Cardiac septum (tissue), 1 donor: ENCODE measurements at regions not wholly inside any gene's neighbourhood (a gene's known extent, or its start where the extent isn't known, plus 50 kb on each side); places are given as distances from the start of the nearest gene placed in this dataset.
"Not testable (repeated sequence)": the region's sequence is repeated elsewhere in the genome, so short reads cannot be mapped to it uniquely, and the experiment has no call there.

ENCODE experiments used
- DNase-seq: peaks from one replicate; pipeline ENCODE4 v3.0.0-alpha.2; 2020; ENCODE audit warnings: low spot score
- intact Hi-C: fragments of 100-400 bp; cut with DNase I; formaldehyde crosslinking; loops from one replicate; pipeline ENCODE4 v1.14.0; 2022
- donor health status: DM: no; HTN: no; CAD: no.

DNA sequence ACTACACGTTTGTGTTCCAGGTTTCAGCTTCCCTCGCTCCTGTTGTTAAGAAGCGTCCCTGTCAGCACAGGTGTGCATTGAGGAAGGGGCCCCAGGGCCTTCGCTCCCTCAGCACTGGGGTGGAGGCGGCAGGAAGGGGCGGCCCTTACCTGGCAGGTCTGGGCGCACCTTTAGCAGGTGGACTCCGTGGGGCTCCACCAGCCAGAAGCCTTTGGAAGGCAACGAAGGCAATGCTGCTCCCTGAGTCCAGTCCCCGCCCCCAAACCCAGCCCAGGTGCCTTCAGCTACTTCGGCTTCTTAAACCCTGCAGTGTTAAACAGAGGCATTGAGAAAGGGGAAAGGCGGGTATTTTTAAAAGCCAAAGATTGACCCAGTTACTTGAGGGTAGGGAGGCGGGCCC is 4398.8 kb upstream of the TPTE start:
- intact Hi-C loops, DNase-seq: not testable (repeated sequence)

GRCh38 chr21:6123224-6123623 is 4398.2 kb upstream of the TPTE start:
- DNase-seq, intact Hi-C loops: not testable (repeated sequence)

DNA sequence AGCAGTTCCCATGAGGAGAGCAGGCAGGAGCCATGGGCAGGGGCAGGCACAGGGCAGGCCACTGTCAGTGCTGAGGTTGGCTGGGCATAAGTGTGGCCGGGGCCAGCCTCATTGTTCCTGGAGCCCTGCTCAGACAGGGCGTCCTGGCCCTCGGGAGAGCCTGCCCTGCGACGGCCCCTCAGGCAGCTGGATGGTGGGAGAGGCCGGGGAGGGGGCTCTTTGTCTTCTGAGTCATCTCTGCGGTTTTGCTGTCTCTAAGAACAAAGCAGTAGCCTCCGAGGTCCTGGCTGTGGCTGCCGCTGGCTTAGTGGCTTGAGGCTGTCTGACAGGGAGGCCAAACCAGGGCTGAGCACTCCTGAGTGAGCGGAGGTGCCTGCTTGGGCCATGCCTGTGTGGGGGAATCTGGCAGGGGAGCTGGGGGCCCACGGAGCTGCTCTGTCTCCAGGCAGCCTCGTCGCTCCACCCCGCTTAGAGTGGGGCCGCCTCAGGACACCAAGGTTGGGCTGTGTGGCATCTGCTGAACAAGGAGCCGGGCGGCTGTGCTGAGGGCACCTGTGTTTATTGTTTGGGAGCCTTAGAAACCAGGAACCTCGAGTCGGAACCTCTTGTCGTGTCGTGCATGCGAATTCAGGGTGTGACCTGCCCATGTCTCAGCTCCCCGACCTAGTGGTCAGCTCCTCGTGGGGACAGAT is 4395.7 kb upstream of the TPTE start:
- intact Hi-C loops, DNase-seq: not testable (repeated sequence)

DNA sequence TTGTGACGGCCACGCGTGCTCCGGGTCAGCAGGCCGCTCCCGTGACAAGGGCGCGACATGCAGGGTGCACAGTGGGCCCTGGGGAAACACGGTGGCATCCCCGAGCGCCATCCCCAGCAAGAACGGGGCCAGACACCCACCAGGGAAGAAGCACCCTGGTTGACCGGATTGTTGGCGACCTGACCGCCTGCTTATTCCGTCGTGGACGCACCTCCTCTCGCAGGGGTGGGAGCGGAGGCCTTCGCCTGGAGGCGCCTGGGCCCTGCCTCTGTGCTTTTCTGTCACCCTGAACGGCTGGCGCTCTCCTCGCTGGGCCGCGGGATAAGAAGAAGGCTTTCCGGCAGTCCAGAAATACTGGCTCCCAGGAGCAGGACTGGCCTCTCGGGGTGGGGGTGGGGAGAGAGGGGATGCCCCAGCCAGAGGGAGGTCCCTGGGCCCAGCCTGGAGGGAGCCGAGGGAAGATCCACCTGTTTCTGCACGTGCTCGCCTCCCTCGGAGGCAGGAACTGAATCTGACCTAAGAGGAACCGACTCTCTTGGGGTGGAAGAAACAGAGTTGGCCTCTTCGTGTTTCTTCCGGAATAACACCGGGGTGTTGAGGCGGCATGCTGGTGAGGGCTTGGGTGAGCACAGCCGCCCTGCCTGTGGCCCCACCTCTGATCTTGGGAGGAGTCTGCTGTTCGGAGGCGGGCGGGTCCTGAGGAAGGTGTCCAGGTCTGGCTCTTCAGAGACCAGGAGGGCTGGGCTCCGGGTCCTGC is 4394.2 kb upstream of the TPTE start:
- intact Hi-C loops, DNase-seq: not testable (repeated sequence)

DNA sequence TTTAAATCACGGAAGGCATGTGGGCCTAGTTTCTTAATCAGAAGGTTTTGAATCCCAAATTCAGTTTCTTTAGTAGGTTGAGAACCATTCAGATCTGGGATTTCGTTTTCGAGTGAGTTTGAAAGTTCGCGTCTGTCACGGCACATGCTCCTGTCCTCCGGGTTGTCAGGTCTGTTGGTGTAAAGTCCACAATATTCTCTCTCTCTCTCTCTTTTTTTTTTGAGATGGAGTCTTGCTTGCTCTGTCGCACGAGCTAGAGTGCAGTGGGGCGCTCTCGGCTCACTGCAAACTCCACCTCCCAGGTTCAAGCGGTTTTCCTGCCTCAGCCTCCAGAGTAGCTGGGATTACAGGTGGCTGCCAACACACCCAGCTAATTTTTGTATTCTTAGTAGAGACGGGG is 4390.6 kb upstream of the TPTE start:
- intact Hi-C loops, DNase-seq: not testable (repeated sequence)

- intact Hi-C loops, DNase-seq: not testable (repeated sequence)
Measured at GRCh38 chr21:6133373-6133772, 4388.0 kb upstream of the TPTE start.

DNA sequence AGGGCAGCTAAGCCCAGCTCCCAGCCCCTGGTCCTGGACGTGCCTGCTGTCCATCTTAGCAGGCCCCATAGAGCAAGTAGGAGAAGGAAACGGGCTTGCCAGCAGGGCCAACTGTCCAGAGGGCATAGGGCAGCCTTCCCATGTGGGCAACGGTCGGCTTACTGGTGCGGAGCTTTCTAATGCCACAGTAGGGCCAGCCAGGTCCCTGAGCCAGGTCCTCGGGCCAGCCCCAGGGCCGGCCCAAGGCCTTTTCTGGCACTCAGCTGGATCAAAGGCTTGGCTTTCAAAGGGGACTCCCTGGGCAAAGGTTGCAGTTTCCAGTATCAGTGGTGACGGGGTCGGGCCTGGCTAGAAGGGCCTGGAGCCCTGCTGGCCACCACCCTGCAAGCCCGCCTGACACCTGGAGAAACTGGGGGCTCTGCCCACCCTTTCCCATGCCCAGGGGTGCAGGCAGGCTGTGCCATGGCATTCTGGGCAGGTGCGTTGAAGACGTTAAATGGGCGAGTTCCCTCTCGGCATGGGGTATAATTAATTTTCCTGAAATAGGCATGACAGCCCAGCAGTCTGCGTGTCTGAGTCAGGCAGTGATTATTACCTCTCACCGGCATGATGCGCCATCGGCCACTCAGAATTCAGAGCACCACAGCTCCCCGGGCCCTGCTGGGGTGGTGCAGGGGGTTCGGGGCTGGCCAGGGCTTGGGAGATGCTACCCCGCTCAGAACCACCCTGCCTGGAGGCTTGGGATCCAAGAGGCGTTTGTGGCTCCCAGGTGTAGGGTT is 4387.3 kb upstream of the TPTE start:
- intact Hi-C loops, DNase-seq: not testable (repeated sequence)

GRCh38 chr21:6136732-6137131 is 4384.7 kb upstream of the TPTE start:
- DNase-seq, intact Hi-C loops: not testable (repeated sequence)

DNA sequence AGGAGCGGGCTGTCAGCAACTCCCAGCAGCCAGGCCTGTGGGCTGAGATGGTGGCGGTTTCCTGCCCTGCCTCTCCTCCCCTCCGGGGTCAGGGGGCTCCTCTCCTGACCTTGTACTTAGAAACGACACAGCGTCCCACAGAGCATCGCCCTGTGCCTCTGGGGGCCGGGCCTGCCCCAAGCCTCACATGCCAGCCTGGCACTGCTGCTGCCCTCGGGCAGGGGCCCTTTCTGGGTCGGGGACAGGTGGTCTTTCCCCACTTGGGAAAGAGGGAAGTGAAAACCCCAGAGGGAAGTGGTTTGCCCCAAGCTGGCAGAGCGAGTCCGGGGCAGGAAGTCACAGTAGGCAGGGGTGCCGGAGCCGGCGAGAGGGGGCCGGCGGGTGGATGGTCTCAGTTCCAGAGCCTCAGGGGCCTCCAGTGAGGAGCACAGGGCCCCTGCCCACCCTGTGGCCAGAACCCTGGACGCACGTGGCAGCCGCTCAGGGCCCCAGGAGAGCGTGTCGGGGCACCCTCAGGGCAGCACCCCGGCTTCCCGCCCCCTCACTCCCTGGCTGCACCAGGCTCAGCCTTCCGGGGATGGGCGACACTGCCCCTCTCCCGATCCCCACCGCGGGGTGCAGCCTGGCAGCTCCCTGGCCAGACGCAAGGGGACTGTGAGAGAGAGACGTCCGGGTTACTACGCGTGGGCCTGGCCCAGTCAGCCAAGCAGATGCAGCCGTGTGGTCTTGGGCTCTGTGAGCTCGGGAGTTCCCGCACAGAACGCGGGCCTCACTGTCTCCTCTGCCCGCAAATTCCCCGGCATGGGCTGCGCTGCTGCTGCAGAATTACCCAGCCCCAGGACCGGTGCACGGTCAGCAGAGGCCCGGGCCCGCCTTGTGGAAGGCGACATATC is 4382.9 kb upstream of the TPTE start:
- intact Hi-C loops: not testable (repeated sequence)

GRCh38 chr21:6139331-6139730 is 4382.1 kb upstream of the TPTE start:
- DNase-seq, intact Hi-C loops: not testable (repeated sequence)

More for the DNA sequence above, 4382.9 kb upstream of the TPTE start:
- DNase-seq: not testable (repeated sequence)

DNA sequence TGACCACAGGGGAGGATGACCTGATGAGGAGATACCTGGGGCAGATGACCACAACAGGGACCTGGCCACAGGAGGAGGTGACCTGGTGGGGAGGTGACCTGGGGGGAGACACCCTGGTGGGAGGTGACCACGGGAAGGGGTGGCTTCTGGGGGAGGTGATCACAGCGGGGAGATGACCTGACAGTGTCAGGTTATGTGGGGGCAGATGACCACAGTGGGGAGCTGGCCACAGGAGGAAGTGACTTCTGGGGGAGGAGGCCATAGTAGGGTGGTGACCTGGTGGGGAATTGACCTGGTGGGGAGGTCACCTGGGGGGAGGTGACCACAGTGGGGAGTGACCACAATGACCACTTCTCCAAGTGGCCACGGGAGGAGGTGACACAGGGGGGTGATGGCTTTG is 4381.5 kb upstream of the TPTE start:
- intact Hi-C loops, DNase-seq: not testable (repeated sequence)

- DNase-seq, intact Hi-C loops: not testable (repeated sequence)
Measured at GRCh38 chr21:6140467-6141137, 4380.8 kb upstream of the TPTE start.

DNA sequence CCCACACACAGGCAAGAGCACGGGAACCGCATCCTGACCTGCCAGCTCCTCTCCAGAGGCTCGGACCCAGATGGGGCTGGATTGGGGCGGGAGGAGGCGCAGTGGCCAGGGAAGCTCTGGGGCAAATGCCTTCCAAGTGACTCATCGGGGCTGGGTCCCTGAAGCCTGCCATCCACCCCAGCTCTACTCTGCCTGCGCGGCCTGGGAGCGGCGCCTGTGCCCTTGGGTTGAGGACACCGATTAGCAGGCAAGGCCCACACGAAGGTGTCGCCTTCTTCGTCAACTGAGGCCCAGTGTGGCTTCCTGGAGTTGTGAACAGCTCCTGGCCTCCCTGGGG is 4380.3 kb upstream of the TPTE start:
- DNase-seq, intact Hi-C loops: not testable (repeated sequence)

- DNase-seq, intact Hi-C loops: not testable (repeated sequence)
Measured at GRCh38 chr21:6153154-6153553, 4368.2 kb upstream of the TPTE start.

GRCh38 chr21:6154524-6155320 is 4366.7 kb upstream of the TPTE start:
- DNase-seq, intact Hi-C loops: not testable (repeated sequence)

GRCh38 chr21:6156712-6157389 is 4364.5 kb upstream of the TPTE start:
- DNase-seq, intact Hi-C loops: not testable (repeated sequence)

DNA sequence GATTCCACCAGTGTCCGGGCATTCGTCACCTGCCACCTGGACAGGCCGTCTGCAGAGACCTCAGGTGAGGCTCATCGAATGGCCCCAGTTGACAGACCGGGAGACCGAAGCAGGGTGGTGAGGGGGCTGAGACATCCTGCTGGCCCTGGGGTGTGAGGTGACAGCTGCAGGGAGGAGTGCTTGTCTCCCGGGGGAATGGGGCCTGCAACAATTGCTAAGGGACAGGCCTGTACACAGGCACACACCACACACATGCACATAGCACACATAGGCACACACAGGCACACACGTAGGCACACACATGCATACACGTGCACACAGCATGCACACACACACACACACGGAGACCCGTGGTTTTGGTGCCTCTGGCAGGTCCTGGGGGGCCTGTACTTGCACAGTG is 4363.9 kb upstream of the TPTE start:
- DNase-seq, intact Hi-C loops: not testable (repeated sequence)
